GM12878 (cell line): ENCODE measurements at regions not wholly inside any gene's neighbourhood (a gene's known extent, or its start where the extent isn't known, plus 50 kb on each side); places are given as distances from the start of the nearest gene placed in this dataset.

Experiments used
- ATAC-seq: fragments of 200-7000 bp; cut with Tn5 transposase; 3 replicates; pipeline ENCODE4 v1.9.1; 2020; ENCODE audit warnings: mild to moderate bottlenecking, moderate library complexity
- BruUV-seq: library from RNA; stranded (reverse); fragments of 400-500 nt; replicated peaks from 2 replicates; lab custom pipeline; 2021; lab: Mats Ljungman, UMichigan
- CTCF ChIA-PET: fragments of 300-600 bp; sonication (Branson Sonifier 250); formaldehyde crosslinking; extraction: SDS; loops from one replicate; lab custom pipeline; 2021; ENCODE audit warnings: inconsistent platforms; lab: Yijun Ruan, JAX
- POLR2A ChIA-PET: fragments of 350-600 bp; formaldehyde crosslinking; extraction: SDS; loops from one replicate; lab custom pipeline; 2021; ENCODE audit warnings: inconsistent platforms; lab: Charles Lee
- RAD21 ChIA-PET: fragments of 300-600 bp; sonication (Branson Sonifier 250); formaldehyde crosslinking; loops from one replicate; lab custom pipeline; 2023; ENCODE audit warnings: antibody characterized with exemption; ENCODE audit not compliant: unreplicated experiment; lab: Charles Lee
- SMC1A ChIA-PET: fragments of 300-600 bp; sonication (Branson Sonifier 250); formaldehyde crosslinking; loops from one replicate; lab custom pipeline; 2023; ENCODE audit not compliant: unreplicated experiment, uncharacterized antibody; lab: Charles Lee
- DNase-seq: peaks from one replicate; pipeline ENCODE4 v3.0.0-alpha.2; 2011; ENCODE audit warnings: low read depth, low spot score
- FAIRE-seq: peaks from 3 replicates; lab custom pipeline; 2011; peaks lifted over from hg19 to GRCh38; lab: Jason Lieb, UNC
- H2AFZ ChIP-seq: 2 replicates; pipeline ENCODE4 v1.6.0; 2011; ENCODE audit warnings: low read depth, low read length, control low read depth; ENCODE audit not compliant: control insufficient read depth
- H3K27ac ChIP-seq: 2 replicates; pipeline ENCODE4 v1.5.1; 2011; ENCODE audit warnings: control low read depth; ENCODE audit not compliant: control insufficient read depth, insufficient read depth
- H3K27me3 ChIP-seq, 2 experiments: replicated peaks in 1 of 2; 2 replicates each; pipeline versions ENCODE4 v1.6.0 to v1.6.1; 2011; ENCODE audit warnings: low read length in 1 of 2; ENCODE audit not compliant: control insufficient read depth in 2 of 2, insufficient read depth in 2 of 2
- H3K36me3 ChIP-seq, 2 experiments: 2 replicates each; pipeline ENCODE4 v1.5.1; 2011; ENCODE audit warnings: low read length in 1 of 2; ENCODE audit not compliant: control insufficient read depth in 2 of 2, insufficient read depth in 2 of 2
- H3K4me1 ChIP-seq: 2 replicates; pipeline ENCODE4 v1.6.1; 2011; ENCODE audit warnings: mild to moderate bottlenecking, low read length, moderate library complexity, mixed read lengths; ENCODE audit not compliant: control insufficient read depth, insufficient read depth
- H3K4me2 ChIP-seq: 2 replicates; pipeline ENCODE4 v1.6.0; 2011; ENCODE audit warnings: control low read depth; ENCODE audit not compliant: control insufficient read depth, insufficient read depth
- H3K4me3 ChIP-seq: fragments of 200-600 bp; sonication (generic); 2 replicates; pipeline ENCODE4 v1.5.1; 2016
- H3K79me2 ChIP-seq: 2 replicates; pipeline ENCODE4 v1.6.0; 2011; ENCODE audit warnings: low read length; ENCODE audit not compliant: control insufficient read depth, insufficient read depth
- H3K9ac ChIP-seq: 2 replicates; pipeline ENCODE4 v1.8.0; 2011; ENCODE audit warnings: low read length, control low read depth, mixed read lengths; ENCODE audit not compliant: control insufficient read depth, insufficient read depth
- H3K9me3 ChIP-seq: replicated peaks from 3 replicates; pipeline ENCODE4 v1.5.1; 2011; ENCODE audit warnings: mild to moderate bottlenecking, low read length; ENCODE audit not compliant: control insufficient read depth, insufficient read depth
- H4K20me1 ChIP-seq: 2 replicates; pipeline ENCODE4 v1.6.0; 2011; ENCODE audit not compliant: control insufficient read depth, insufficient read depth
- E2F4 ChIP-seq: IDR thresholded peaks from 2 replicates; pipeline ENCODE4 v1.6.1; 2012; ENCODE audit warnings: low read depth, low read length, improper control_type of control experiment
- ESRRA ChIP-seq: IDR thresholded peaks from 2 replicates; pipeline ENCODE4 v1.6.1; 2012; ENCODE audit warnings: mild to moderate bottlenecking, low read length, improper control_type of control experiment
- GABPA ChIP-seq: IDR thresholded peaks from 2 replicates; pipeline ENCODE4 v1.6.1; 2014; ENCODE audit warnings: antibody characterized with exemption, low read depth, mild to moderate bottlenecking, inconsistent platforms
- HSF1 ChIP-seq: fragments of 150-350 bp; IDR thresholded peaks from 2 replicates; pipeline ENCODE4 v1.6.1; 2014; ENCODE audit warnings: mild to moderate bottlenecking, low read depth, low read length
- MAX ChIP-seq: IDR thresholded peaks from 2 replicates; pipeline ENCODE4 v1.6.1; 2012; ENCODE audit warnings: low read depth, low read length, improper control_type of control experiment
- MEF2A ChIP-seq: IDR thresholded peaks from 2 replicates; pipeline ENCODE4 v1.6.1; 2011; ENCODE audit warnings: low read depth, mild to moderate bottlenecking, low read length, moderate library complexity; ENCODE audit not compliant: insufficient read depth
- PML ChIP-seq: IDR thresholded peaks from 2 replicates; pipeline ENCODE4 v1.6.1; 2012; ENCODE audit warnings: low read length, inconsistent platforms
- POLR2AphosphoS2 ChIP-seq: IDR thresholded peaks from 2 replicates; pipeline ENCODE4 v1.6.1; 2011; ENCODE audit warnings: low read depth, mild to moderate bottlenecking, low read length, improper control_type of control experiment, moderate library complexity
- STAT3 ChIP-seq: IDR thresholded peaks from 2 replicates; pipeline ENCODE4 v1.6.1; 2011; ENCODE audit warnings: low read depth, low read length, improper control_type of control experiment
- ZBTB4 ChIP-seq: fragments of 450-650 bp; formaldehyde crosslinking; IDR thresholded peaks from 2 replicates; pipeline ENCODE4 v1.4.0; 2022; ENCODE audit warnings: mild to moderate bottlenecking, moderate library complexity
- WGBS: methylation state at CpG from one replicate; pipeline ENCODE4 v1.1.6; 2016; ENCODE audit warnings: low lambda C conversion rate; ENCODE audit not compliant: insufficient replicate concordance, insufficient coverage; ENCODE audit errors: missing lambda C conversion rate; 5-methylcytosine and 5-hydroxymethylcytosine counted together
- in situ Hi-C: fragments of 300-500 bp; cut with MboI; formaldehyde crosslinking; loops from 9 replicates; pipeline ENCODE4 v1.14.3; 2018; ENCODE audit warnings: mixed read lengths
- intact Hi-C: fragments of 100-400 bp; cut with micrococcal nuclease; formaldehyde crosslinking; loops from one replicate; pipeline ENCODE4 v1.14.2; 2022; ENCODE audit not compliant: unreplicated experiment

- Histone ChIP-seq H3K4me3 (no peak overlapping the region), H3K27me3 (no peaks in the 10 kb centered on the region), H3K9me3 (no peaks in the 10 kb centered on the region), H3K79me2 (no peaks in the 10 kb centered on the region), H3K36me3 (no peaks in the 10 kb centered on the region), H3K27ac (no peak overlapping the region), H4K20me1 (no peaks in the 10 kb centered on the region), H3K4me1 (no peaks in the 10 kb centered on the region), H3K4me2 (no peak overlapping the region), H3K9ac (no peak overlapping the region), H2AFZ (no peak overlapping the region)
- no peak for ATAC-seq
- intact Hi-C loops, result no loop called here
- ChIA-PET POLR2A (no interaction called here), RAD21 (no interaction called here), CTCF (interaction anchor here (0.8 to 1.7 kb wide), 2 partner anchors 10 to 306 kb away, joined by 3 read pairs; no protein-coding TSS in a partner anchor), SMC1A (interaction anchor here (1.2 kb wide), 1 partner anchor 11 kb away, joined by 3 read pairs; no protein-coding TSS in a partner anchor)
- FAIRE-seq, result no peak
- in situ Hi-C loops, result no loop called here
- DNase-seq, result no peak
- TF ChIP-seq PML (no peak), ESRRA (no peak)
- no TSS peak for BruUV-seq
Observed at GRCh38 chr4:108336076-108336475, 167.3 kb upstream of the LEF1 start.

GRCh38 chr4:108335081-108335480 is 166.3 kb upstream of the LEF1 start:
- BruUV-seq, result no TSS peak
- 41% methylated on average over 7 of the region's 7 CpGs for WGBS
- Histone ChIP-seq H3K79me2 (no peaks in the 10 kb centered on the region), H3K9ac (no peak overlapping the region), H3K9me3 (no peaks in the 10 kb centered on the region), H2AFZ (no peak overlapping the region), H3K27ac (no peak overlapping the region), H3K27me3 (no peaks in the 10 kb centered on the region), H3K36me3 (no peaks in the 10 kb centered on the region), H3K4me3 (no peak overlapping the region), H3K4me1 (no peaks in the 10 kb centered on the region), H4K20me1 (no peaks in the 10 kb centered on the region), H3K4me2 (no peak overlapping the region)
- ChIA-PET SMC1A (no interaction called here), CTCF (no interaction called here), POLR2A (no interaction called here), RAD21 (no interaction called here)
- TF ChIP-seq STAT3 (no peak), HSF1 (no peak), MEF2A (no peak), GABPA (no peak), POLR2AphosphoS2 (no peak), E2F4 (no peak), ZBTB4 (CRISPR knock-in tag) (no peak), MAX (no peak)
- FAIRE-seq (no peak), ATAC-seq (no peak), DNase-seq (no peak)
- in situ Hi-C loops, result no loop called here
- intact Hi-C loops, result no loop called here
